ENCODE measurements at regions not wholly inside any gene's neighbourhood (a gene's known extent, or its start where the extent isn't known, plus 50 kb on each side); places are given as distances from the start of the nearest gene placed in this dataset.

GRCh38 chr12:3967556-3968160, 94.5 kb upstream of the PARP11 start:
- H3K4me1 Mint-ChIP-seq (ENCODE audit: low read depth) = no peaks in the 10 kb centered on the region
- H3K9me3 Mint-ChIP-seq (ENCODE audit: low read depth) = no peaks in the 10 kb centered on the region
- DNase-seq (ENCODE audit: low spot score) = no peak
- no peak overlapping the region for H3K27ac Mint-ChIP-seq (ENCODE audit: unreplicated experiment)
- TF ChIP-seq CTCF (IDR thresholded peaks at IDR 0.05) = no peak
- H3K36me3 Mint-ChIP-seq (ENCODE audit: low read depth) = no peaks in the 10 kb centered on the region
- peaks cover 7% of the 10 kb centered on the region for H3K27me3 Mint-ChIP-seq (ENCODE audit: low read depth)
- no peak overlapping the region for H3K4me3 Mint-ChIP-seq (ENCODE audit: unreplicated experiment)

GRCh38 chr12:3966376-3966775, 93.2 kb upstream of the PARP11 start:
- no peaks in the 10 kb centered on the region for H3K9me3 Mint-ChIP-seq (ENCODE audit: low read depth)
- no peaks in the 10 kb centered on the region for H3K4me1 Mint-ChIP-seq (ENCODE audit: low read depth)

GRCh38 chr12:3965046-3965445, 91.8 kb upstream of the PARP11 start:
- Mint-ChIP-seq H3K27me3 (ENCODE audit: low read depth) (peaks cover 7% of the 10 kb centered on the region), H3K4me1 (ENCODE audit: low read depth) (no peaks in the 10 kb centered on the region), H3K4me3 (ENCODE audit: unreplicated experiment) (no peak overlapping the region), H3K27ac (ENCODE audit: unreplicated experiment) (no peak overlapping the region), H3K9me3 (ENCODE audit: low read depth) (no peaks in the 10 kb centered on the region), H3K36me3 (ENCODE audit: low read depth) (no peaks in the 10 kb centered on the region)
- DNase-seq (ENCODE audit: low spot score) = no peak
- no peak for TF ChIP-seq CTCF (IDR thresholded peaks at IDR 0.05)

More at GRCh38 chr12:3966376-3966775, 93.2 kb upstream of the PARP11 start:
- no peak for TF ChIP-seq CTCF (IDR thresholded peaks at IDR 0.05)
- Mint-ChIP-seq H3K4me3 (ENCODE audit: unreplicated experiment) (no peak overlapping the region), H3K27ac (ENCODE audit: unreplicated experiment) (no peak overlapping the region), H3K27me3 (ENCODE audit: low read depth) (peaks cover 7% of the 10 kb centered on the region), H3K36me3 (ENCODE audit: low read depth) (no peaks in the 10 kb centered on the region)
- no peak for DNase-seq (ENCODE audit: low spot score)

DNA sequence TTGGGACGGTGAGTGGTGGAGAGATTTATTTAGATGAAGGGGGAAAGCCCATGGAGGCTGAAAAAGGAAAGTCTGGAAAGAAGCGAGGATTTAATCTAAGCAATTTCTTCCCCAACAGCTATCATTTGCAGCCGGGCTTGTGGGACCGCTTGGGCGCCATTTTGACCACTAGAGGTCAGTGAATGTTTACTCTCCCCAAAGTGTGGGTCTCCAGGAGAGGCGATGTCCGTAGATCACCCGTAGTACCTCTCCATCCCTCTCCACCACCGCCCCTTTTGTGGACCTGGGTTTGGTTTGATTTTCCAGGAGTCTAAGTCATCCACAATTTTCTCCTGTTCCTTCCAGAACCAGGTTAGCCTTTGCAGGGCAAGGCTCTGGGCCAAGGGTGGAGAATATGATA, 91.2 kb upstream of the PARP11 start:
- Mint-ChIP-seq H3K27ac (ENCODE audit: unreplicated experiment) (no peak overlapping the region), H3K36me3 (ENCODE audit: low read depth) (no peaks in the 10 kb centered on the region), H3K4me1 (ENCODE audit: low read depth) (no peaks in the 10 kb centered on the region), H3K4me3 (ENCODE audit: unreplicated experiment) (no peak overlapping the region), H3K27me3 (ENCODE audit: low read depth) (peaks cover 7% of the 10 kb centered on the region), H3K9me3 (ENCODE audit: low read depth) (no peaks in the 10 kb centered on the region)
- peak; percentile 21 for TF ChIP-seq CTCF (IDR thresholded peaks at IDR 0.05)
- no peak for DNase-seq (ENCODE audit: low spot score)

DNA sequence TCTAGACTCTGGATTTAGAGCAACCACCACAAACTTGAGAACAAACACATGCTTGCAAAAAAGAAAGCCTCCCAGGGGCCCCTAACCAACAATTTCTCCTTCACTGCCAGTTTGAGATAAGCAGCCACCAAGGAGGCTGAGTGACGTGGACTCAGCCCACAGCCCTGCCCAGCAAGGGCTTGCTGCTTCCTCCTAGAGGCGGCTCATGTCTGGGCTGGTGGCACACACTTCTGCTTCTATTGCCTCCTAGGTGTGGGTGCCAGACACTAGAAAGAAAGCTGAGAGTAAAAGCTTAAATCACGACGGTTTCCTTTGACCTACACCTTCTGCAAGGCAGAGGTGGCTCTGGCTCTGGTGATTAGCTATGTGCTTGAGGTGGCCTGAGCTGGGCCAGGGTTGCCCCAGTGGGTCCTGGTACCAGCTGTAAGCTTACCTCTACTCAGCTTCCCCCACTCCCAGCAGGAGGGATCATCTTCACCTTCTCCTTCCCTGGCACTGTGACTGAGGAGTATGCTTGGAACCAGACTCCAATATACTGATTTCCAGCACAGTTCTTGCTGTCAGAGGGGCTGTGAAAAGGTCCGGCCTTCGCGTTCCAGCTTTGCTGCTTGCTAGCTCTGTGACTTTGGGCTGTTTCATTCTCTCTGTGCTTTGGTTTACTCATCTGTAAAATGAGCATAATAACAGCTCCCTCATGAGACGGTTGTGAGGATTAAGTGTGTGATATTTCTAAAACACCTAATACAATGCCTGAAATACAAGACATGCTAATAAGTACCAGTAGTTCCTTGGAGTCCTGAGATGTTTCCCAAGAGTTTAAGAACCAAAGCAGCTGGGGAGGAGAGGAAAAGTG, 89.7 kb upstream of the PARP11 start:
- H3K4me3 Mint-ChIP-seq (ENCODE audit: unreplicated experiment) = no peak overlapping the region
- no peaks in the 10 kb centered on the region for H3K9me3 Mint-ChIP-seq (ENCODE audit: low read depth)
- H3K36me3 Mint-ChIP-seq (ENCODE audit: low read depth) = no peaks in the 10 kb centered on the region
- H3K4me1 Mint-ChIP-seq (ENCODE audit: low read depth) = no peaks in the 10 kb centered on the region
- H3K27me3 Mint-ChIP-seq (ENCODE audit: low read depth) = peaks cover 3% of the 10 kb centered on the region
- no peak for DNase-seq (ENCODE audit: low spot score)
- TF ChIP-seq CTCF (IDR thresholded peaks at IDR 0.05) = no peak
- no peak overlapping the region for H3K27ac Mint-ChIP-seq (ENCODE audit: unreplicated experiment)
